Hematopoietic multipotent progenitor cell treated with erythropoietin and hydrocortisone succinate and interleukin-3 and kit ligand, for 17 days (in vitro differentiated cells): ENCODE measurements at regions not wholly inside any gene's neighbourhood (a gene's known extent, or its start where the extent isn't known, plus 50 kb on each side); places are given as distances from the start of the nearest gene placed in this dataset.
"Not testable (repeated sequence)": the region's sequence is repeated elsewhere in the genome, so short reads cannot be mapped to it uniquely, and the experiment has no call there.

ENCODE experiments used
- DNase-seq: peaks from one replicate; pipeline ENCODE4 v3.0.0-alpha.2; 2015; ENCODE audit warnings: low spot score

DNA sequence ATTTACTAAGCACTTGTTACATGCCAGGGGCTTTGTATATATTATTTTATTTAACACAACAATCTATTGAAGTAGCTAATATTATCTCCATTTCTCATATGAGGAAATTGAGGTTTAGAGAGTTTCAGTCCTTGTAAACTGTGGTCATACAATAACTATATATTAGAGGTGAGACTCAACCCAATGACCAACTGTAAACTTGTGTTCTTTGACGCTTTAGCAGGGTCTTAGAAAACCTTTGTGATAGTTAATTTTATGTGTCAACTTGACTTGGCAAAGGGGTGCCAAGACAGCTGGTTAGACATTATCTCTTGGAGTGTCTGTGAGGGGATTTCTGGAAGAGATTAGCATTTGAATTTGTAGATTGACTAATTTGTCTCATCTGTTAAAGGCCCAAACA lies 252.4 kb upstream of the B3GALT2 start:
- no peak for DNase-seq

DNA sequence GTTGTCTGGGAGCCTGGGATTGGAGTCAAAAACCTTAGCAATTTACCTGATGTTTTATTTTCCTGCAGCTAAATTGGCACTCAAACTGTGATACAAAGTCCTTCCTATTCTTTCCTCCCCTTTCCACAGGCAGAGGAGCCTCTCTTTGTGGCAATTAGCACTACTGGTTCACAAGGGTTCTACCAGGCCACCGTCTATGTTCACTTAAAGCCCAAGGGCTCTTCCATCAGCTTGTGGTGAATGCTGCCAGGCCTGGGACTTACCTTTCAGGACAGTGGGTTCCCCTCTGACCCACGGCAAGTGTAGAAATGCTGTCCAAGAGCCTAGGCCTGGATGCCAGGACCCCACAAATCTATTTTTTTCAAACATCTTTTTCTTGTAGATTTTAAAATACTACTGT lies 251.9 kb upstream of the B3GALT2 start:
- no peak for DNase-seq

GRCh38 chr1:193437785-193438184 lies 251.4 kb upstream of the B3GALT2 start:
- no peak for DNase-seq

- not testable (repeated sequence) for DNase-seq
Observed at GRCh38 chr1:193437333-193437732, 250.9 kb upstream of the B3GALT2 start.

GRCh38 chr1:193435781-193436180 lies 249.4 kb upstream of the B3GALT2 start:
- DNase-seq: no peak

GRCh38 chr1:193434319-193434718 lies 247.9 kb upstream of the B3GALT2 start:
- no peak for DNase-seq

GRCh38 chr1:193433599-193433998 lies 247.2 kb upstream of the B3GALT2 start:
- no peak for DNase-seq

DNA sequence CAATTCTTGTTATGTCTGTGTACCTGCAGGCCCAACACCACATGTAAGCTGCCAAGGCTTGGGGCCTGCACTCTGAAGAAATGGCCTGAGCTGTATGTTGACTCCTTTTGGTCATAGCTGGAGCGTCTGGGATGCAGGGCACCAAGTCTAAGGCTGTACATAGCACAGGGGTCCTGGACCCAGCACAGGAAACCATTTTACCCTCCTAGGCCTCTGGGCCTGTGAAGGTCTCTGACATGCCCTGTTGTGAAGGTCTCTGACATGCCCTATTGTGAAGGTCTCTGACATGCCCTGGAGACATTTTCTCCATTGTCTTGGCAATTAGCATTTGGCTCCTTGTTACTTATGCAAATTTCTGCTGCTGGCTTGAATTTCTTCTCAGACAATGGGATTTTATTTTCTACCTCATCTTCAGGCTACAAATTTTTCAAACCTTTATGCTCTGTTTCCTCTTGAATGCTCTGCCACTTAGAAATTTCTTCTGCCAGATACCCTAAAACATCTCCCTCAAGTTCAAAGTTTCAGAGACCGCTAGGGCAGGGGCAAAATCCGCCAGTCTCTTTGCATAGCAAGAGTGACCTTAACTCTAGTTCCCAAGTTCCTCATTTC lies 246.7 kb upstream of the B3GALT2 start:
- DNase-seq: no peak

- DNase-seq: no peak
Observed at GRCh38 chr1:193431265-193431977, 245.0 kb upstream of the B3GALT2 start.

- DNase-seq: no peak
Observed at GRCh38 chr1:193427524-193427923, 241.1 kb upstream of the B3GALT2 start.

GRCh38 chr1:193426061-193426460 lies 239.6 kb upstream of the B3GALT2 start:
- no peak for DNase-seq

GRCh38 chr1:193421487-193421886 lies 235.1 kb upstream of the B3GALT2 start:
- DNase-seq: no peak

DNA sequence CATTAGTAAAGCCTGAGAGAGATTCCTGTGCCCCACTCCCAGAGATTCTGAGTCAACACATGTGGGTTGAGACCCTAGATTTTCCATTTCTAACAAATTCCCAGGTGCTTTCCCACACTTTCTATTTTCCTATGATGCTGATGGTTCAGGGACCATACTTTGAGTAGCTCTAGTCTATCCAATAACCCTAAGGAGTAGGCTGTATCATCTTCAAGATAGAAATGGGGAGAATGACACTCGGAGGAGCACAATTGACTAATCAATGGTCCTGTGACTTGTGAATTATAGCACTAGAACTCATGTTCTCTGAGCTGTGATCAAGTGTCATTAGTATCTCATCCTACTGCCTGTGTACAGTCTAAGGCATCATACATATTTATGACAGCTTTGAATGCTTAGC lies 232.9 kb upstream of the B3GALT2 start:
- DNase-seq: no peak

DNA sequence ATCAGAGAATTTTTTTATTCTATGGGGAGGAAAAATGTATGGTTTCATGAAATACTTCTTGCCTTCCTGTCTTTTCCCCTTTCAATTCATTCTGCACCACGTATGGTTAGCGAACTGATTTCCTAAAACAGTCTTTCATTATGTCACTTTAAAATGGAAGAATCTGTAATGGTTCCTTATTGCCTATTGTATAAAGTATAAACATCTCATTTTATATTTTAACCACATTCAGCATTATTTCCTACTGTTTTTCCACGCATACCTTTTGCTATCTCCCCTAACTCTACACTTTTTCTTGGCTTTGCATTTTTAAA lies 232.3 kb upstream of the B3GALT2 start:
- DNase-seq: no peak

DNA sequence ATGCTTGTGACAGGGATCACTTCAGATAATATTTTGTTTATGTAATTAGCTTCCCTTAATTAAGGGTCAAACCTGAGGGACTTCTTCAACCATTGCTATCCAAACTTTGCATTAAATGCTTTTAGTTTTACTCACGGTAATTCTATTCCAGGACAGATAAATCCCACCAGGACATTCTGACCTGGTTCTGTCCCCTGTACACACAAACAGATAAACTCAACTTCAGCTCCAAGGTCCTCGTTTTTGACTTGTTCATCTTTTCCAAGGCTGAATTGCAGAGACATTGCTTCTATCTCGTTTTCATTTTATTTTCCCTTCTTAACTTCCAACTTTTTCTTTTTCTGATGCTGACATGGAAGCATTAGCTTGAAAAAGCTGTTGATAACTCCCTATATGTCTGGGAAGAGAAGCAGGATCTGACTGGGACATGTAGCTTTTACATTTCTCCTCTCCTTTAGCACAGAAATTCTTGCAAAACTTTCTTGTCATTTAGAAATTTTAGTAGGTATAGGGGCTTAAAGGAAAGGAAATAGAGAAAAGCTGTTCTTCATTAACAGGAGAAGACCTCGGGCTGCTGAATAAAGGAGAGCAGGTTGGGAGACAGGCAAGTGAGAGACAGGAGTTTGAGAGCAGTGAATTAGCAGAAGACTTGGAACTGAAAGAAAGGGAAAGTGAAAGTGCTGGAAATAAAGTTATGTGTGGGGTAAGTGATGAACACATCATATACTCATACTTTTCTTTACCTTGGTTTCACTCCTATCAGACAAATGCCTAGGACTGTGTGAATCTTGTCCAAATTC lies 231.7 kb upstream of the B3GALT2 start:
- peak; percentile 9 for DNase-seq

- no peak for DNase-seq
Observed at GRCh38 chr1:193417403-193417802, 231.0 kb upstream of the B3GALT2 start.

DNA sequence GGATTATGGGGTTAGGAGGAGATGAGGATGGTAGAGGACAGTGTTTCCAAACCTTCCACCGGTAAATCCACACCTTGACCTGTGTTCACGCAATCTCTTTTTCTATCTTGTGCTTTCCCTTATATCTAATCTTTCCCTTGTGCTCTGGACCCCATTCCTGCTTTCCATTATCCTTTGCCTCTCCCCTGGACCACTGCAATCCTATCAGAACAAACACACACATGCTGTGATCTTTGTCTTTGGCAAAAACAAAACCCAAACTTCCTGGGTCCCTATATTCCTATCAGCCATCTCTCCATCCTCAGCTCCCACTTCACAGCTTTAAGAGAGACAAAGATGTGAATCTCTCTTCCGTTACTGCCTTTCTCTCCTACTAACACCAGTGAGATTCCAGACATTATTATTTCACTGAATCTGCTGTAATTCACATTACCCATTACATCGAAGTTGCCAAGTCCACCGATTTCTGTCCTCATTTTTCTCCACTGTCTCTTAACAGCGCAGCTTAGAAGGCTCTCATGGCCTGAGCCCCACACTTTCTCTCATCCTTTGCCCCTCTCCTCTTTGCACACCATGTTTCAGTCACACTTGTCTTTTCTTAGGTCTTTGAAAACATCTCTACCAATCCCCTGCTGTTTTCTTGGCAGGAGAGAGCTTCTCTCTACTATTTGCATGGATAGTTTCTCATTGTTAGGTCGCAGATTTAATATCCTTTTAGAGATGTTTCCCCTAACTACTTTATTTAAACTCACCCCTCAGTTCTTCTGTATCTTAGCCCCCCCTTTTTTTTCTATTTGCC lies 230.0 kb upstream of the B3GALT2 start:
- DNase-seq: no peak

- DNase-seq: no peak
Observed at GRCh38 chr1:193415256-193415655, 228.8 kb upstream of the B3GALT2 start.

- DNase-seq: no peak
Observed at GRCh38 chr1:193413376-193413775, 227.0 kb upstream of the B3GALT2 start.

- no peak for DNase-seq
Observed at GRCh38 chr1:193412748-193413147, 226.3 kb upstream of the B3GALT2 start.

- no peak for DNase-seq
Observed at GRCh38 chr1:193411714-193412113, 225.3 kb upstream of the B3GALT2 start.

GRCh38 chr1:193411215-193411614 lies 224.8 kb upstream of the B3GALT2 start:
- no peak for DNase-seq
